ENCODE measurements at regions not wholly inside any gene's neighbourhood (a gene's known extent, or its start where the extent isn't known, plus 50 kb on each side); places are given as distances from the start of the nearest gene placed in this dataset.
"Not testable (repeated sequence)": the region's sequence is repeated elsewhere in the genome, so short reads cannot be mapped to it uniquely, and the experiment has no call there.

GRCh38 chr4:10879411-10880110 lies 195.0 kb upstream of the CLNK start:
- DNase-seq, result no peak

DNA sequence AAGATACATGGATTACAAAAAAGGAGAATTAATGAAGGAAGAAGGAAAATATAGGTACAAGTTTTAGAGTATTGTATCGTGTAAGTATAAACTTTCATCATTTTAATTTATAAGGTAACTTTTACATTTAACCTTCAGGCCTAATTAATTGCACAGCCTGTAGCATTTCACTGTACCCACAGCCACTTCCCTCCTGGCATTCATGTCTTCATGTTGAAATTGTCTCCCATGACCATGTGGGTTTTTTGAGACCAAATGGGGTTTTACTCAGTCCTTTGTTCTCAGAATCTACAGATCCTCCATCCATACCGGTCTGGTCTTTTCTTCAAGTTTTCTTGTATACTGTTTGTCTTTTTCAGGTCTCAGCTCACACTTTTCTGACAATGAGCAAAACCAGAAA lies 194.3 kb upstream of the CLNK start:
- no peak for DNase-seq

DNA sequence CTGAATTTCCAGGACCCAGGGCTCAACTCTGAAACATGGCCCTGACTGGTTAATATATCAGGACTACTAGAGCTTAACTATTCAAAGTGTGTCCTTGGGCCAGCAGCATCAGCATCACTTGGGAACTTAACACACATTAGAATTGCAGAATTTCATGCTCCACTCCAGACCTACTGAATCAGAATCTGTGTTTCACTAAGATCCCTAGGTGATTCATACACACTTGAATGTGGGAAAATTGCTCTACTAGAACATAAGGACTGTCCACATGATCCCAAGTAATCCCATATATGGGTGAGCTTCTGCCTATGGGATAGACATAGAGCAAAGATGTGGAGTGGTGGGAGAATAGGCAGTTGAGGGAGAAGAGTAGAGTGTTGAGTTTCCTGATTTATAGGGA lies 192.5 kb upstream of the CLNK start:
- no peak for DNase-seq

GRCh38 chr4:10875144-10875799 lies 190.7 kb upstream of the CLNK start:
- no peak for DNase-seq

GRCh38 chr4:10873809-10874208 lies 189.2 kb upstream of the CLNK start:
- DNase-seq, result no peak

DNA sequence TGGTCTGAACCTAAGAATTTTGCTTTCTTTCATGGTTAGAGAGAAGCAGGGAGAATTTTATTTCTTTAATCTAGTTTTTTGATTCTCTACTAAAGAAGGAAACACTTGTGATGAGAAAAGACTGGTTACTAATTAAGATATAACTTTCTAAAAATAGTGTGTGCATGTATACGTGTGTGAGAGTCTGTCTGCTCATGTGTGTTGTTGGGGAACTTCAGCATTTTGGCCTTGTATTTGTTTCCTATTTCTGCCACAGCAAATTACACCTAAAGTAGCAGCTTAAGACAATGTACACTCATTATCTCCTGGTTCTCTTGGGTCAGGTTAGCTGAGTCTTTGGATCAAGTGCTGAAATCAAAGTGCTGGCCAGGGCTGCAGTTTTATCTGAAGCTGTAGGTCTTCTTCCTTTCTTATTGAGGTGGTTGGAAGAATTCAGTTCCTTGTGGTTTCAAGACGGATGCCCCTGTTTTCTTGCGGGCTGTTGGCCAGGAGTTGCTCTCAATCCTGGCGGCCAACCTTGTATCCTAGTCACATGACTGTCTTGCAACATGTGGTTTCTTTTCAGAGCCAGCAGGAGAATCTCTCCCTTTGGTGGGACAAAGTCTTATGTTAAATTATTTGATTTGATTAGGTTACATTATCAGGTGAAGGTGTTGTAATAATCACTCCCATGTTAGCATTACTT lies 188.4 kb upstream of the CLNK start:
- no peak for DNase-seq

DNA sequence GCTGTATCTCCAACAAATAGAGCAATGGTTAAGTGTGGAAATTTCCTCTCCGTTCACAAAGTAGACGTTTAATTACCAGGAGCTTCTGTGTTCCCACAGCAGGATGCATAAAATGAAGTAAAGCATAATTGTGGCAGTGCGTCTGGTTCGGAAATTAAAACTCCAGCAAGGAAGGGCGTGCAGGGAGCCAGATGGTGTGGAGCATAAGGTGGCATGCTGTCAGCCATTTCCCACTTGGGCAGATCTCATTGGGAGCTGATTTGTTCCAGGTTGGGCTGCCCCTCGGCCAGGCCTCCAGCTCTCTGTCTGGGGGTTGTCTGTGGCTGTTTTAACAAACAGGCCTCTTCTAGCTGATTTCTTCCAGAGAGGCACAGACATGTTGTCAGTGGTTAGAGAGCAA lies 182.1 kb upstream of the CLNK start:
- DNase-seq, result no peak

DNA sequence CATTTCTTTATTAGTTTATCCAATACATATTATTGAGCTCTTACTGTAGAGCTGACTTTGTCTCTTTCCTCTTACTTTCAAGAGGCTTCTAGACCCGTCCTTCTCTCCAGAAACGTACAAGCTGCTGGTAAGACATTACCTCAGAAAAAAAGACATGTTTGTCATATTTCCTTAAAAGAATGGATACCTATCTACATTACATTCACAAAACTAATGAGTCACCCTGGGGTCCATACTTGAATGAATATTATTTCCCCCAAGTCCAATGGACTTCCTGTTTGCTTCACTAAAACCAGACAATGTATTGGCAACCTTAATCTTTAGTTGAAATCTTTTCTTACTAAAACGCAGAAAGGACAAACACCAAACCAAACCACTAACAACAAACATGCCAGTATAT lies 176.5 kb upstream of the CLNK start:
- no peak for DNase-seq

DNA sequence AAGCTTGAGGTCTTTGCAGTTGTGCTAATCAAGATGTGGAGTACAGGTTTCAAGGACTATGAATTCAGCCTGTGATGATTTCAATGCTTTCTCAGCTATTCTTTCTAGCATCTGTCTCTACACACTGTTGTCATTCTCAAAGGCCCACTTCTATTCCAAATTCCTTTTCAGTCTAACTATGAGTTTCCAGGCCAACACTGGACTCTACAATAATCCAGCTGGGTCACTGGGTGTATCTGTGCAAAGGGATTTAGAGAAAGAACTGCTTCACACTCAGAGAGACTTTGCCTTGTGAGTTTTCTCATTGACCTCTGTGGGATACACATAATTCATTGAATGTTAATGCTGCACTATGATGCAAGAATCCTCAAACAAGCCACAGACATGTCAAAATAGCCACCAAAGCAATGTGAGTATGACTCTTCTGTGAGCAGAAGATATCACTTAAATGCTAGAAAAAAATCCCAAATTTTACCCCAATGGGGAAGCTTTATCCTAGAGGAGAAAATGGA lies 171.8 kb upstream of the CLNK start:
- DNase-seq, result no peak

DNA sequence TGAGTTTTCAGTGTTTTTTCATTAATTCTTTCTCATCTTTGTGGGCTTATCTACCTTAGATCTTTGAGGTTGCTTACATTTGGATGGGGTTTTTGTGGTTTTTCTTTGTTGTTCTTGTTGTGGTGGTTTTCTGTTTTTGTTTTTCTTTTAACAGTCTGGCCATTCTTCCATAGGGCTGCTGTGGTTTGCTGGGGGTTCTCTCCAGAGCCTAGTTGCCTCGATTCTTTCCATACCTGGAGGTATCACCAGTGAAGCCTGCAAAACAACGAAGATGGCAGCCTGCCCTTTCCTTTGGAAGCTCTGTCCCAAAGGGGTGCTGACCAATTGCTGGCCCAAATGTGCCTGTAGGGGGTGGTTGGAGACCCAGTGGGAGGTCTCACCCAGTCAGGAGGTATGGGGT lies 168.6 kb upstream of the CLNK start:
- DNase-seq, result no peak

GRCh38 chr4:10841697-10842096 lies 157.1 kb upstream of the CLNK start:
- DNase-seq, result no peak

GRCh38 chr4:10837151-10837550 lies 152.6 kb upstream of the CLNK start:
- DNase-seq, result no peak

DNA sequence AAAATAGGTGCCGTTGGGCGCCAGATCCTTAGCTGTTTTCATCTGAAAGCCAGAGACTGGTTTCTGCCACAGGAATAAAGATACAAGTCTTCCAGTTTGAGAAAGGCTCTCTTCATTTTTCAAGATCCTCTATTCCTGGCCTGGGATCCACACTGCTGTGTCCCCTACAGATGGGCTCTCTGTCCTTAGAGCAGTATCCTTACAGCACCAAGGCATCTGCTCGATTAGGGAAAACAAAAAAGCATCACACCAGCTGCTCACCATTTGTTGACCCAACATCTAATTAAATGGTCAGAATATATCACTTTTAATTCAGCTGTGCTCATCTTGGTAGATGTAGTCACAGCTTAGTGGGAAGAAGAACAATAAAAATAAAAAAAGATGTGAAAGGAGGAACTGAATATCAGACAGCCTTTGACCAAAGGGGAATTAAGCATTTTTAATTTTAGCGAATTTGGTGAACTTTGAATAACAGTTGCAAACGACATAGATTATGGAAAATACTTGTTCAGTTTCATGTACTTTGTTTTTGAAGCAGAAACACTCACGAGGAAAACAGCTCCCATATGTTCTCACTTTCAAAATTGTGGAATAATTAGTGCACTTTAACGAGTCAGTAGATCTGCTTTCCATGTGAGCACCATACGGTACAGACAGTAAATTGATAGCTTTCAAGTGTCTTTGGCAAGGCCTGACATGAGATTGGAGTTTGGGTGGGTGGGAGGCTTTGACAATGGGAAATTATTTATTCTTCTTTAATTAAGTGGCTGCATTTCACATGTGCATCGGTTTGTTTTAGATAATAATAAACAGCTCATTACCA lies 148.4 kb upstream of the CLNK start:
- DNase-seq, result no peak

- no peak for DNase-seq
Measured at GRCh38 chr4:10831727-10832408, 147.3 kb upstream of the CLNK start.

GRCh38 chr4:10828918-10829538 lies 144.5 kb upstream of the CLNK start:
- DNase-seq, result not testable (repeated sequence)

DNA sequence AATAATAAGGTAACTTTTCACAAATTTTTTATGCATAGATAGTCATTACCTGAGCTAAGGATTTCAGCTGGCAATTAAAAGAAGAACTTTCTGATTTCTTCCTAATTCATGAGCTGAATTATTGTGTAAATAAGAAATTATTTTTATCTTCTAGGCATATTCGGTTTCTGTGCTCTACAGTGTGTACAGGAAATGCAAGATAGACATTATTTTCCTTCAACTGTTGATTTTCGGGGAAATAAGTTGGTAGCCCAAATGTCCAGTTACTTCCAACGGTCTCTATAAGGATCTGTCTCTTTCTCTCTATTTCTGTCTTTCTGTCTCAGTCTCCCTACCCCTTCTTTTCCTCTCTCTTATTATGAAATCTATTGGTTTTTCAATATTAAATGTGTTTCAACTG lies 137.3 kb upstream of the CLNK start:
- no peak for DNase-seq

GRCh38 chr4:10816571-10816970 lies 132.0 kb upstream of the CLNK start:
- no peak for DNase-seq

DNA sequence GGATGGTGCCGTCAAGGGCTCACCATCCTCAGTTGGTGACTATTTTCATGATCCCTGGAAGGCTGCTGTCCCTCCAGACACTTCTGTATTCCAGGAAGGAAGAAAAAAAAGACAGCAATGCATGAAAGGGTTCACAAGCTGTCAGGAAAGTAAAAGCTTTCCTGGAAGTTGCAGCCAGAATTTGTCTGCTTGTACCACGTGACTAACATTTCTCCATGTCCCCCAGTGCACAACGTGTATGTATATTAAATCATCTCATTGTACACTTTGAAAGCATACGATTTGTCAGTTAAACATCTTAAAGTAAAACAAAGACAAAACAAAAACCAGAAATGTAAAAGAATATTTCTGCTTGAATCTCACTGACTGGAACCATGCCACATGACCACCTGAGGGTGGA lies 127.4 kb upstream of the CLNK start:
- no peak for DNase-seq

- DNase-seq, result no peak
Measured at GRCh38 chr4:10810411-10810810, 125.8 kb upstream of the CLNK start.

GRCh38 chr4:10809905-10810304 lies 125.3 kb upstream of the CLNK start:
- DNase-seq, result no peak

- no peak for DNase-seq
Measured at GRCh38 chr4:10808591-10808990, 124.0 kb upstream of the CLNK start.

Data from inflammatory macrophage (primary cell).